OCI-LY7 (cell line): ENCODE measurements at regions not wholly inside any gene's neighbourhood (a gene's known extent, or its start where the extent isn't known, plus 50 kb on each side); places are given as distances from the start of the nearest gene placed in this dataset.

Experiments used
- BruUV-seq: library from RNA; stranded (reverse); fragments of 400-500 nt; replicated peaks from 2 replicates; lab custom pipeline; 2021; lab: Mats Ljungman, UMichigan
- CTCF ChIA-PET: fragments of 300-600 bp; sonication (Branson Sonifier 250); formaldehyde crosslinking; loops from one replicate; lab custom pipeline; 2022; ENCODE audit warnings: antibody characterized with exemption; ENCODE audit not compliant: unreplicated experiment; lab: Charles Lee
- POLR2A ChIA-PET: fragments of 300-600 bp; sonication (Branson Sonifier 250); formaldehyde crosslinking; loops from one replicate; lab custom pipeline; 2022; ENCODE audit warnings: antibody characterized with exemption; lab: Charles Lee
- DNase-seq: peaks from one replicate; pipeline ENCODE4 v3.0.0-alpha.2; 2015; ENCODE audit warnings: low spot score
- H2AFZ ChIP-seq: fragments of 200-600 bp; sonication (generic), shearing (Covaris generic); 2 replicates; pipeline ENCODE4 v1.6.1; 2014; ENCODE audit warnings: mild to moderate bottlenecking, antibody characterized with exemption, low read length, moderate library complexity
- H3K27ac ChIP-seq: fragments of 200-600 bp; sonication (generic); 2 replicates; pipeline ENCODE4 v1.5.1; 2014; ENCODE audit warnings: mixed run types, low read depth, mild to moderate bottlenecking, moderate library complexity, low read length, inconsistent platforms; ENCODE audit not compliant: poor library complexity, severe bottlenecking
- H3K36me3 ChIP-seq: fragments of 200-600 bp; sonication (generic); 2 replicates; pipeline ENCODE4 v1.6.1; 2014; ENCODE audit warnings: mild to moderate bottlenecking, antibody characterized with exemption, low read length, moderate library complexity, mixed read lengths; ENCODE audit not compliant: insufficient read depth
- H3K4me1 ChIP-seq: fragments of 200-600 bp; sonication (generic); 2 replicates; pipeline ENCODE4 v1.5.1; 2014; ENCODE audit warnings: mild to moderate bottlenecking, low read length; ENCODE audit not compliant: insufficient read depth, poor library complexity, severe bottlenecking
- H3K4me2 ChIP-seq: fragments of 200-600 bp; sonication (generic); 2 replicates; pipeline ENCODE4 v1.6.1; 2014; ENCODE audit warnings: mild to moderate bottlenecking, low read length
- H3K4me3 ChIP-seq: fragments of 200-600 bp; sonication (generic); 2 replicates; pipeline ENCODE4 v1.5.1; 2014; ENCODE audit warnings: mild to moderate bottlenecking, low read depth, low read length; ENCODE audit not compliant: poor library complexity, severe bottlenecking
- H3K79me2 ChIP-seq: fragments of 200-600 bp; sonication (generic); 2 replicates; pipeline ENCODE4 v1.6.1; 2016; ENCODE audit warnings: low read depth, mild to moderate bottlenecking, low read length, moderate library complexity, mixed read lengths; ENCODE audit not compliant: insufficient read depth
- H3K9me2 ChIP-seq: fragments of 200-600 bp; sonication (generic); 2 replicates; pipeline ENCODE4 v1.6.1; 2016; ENCODE audit warnings: mild to moderate bottlenecking, low read length, mixed read lengths; ENCODE audit not compliant: insufficient read depth
- H3K9me3 ChIP-seq: fragments of 200-600 bp; sonication (generic); 2 replicates; pipeline ENCODE4 v1.6.1; 2014; ENCODE audit warnings: mild to moderate bottlenecking, mixed run types, low read length, mixed read lengths
- H4K20me1 ChIP-seq: fragments of 200-600 bp; sonication (generic); 2 replicates; pipeline ENCODE4 v1.6.1; 2014; ENCODE audit warnings: mild to moderate bottlenecking, antibody characterized with exemption, low read length, moderate library complexity, mixed read lengths; ENCODE audit not compliant: insufficient read depth
- CTCF ChIP-seq: fragments of 200-600 bp; sonication (generic); conservative IDR thresholded peaks from 2 replicates; pipeline ENCODE4 v1.5.1; 2014; ENCODE audit warnings: mild to moderate bottlenecking, antibody characterized with exemption, low read length, moderate library complexity, mixed read lengths
- EZH2phosphoT487 ChIP-seq: fragments of 200-600 bp; sonication (generic); IDR thresholded peaks from 2 replicates; pipeline ENCODE4 v1.6.1; 2018; ENCODE audit warnings: low read depth, borderline replicate concordance, mild to moderate bottlenecking, mixed run types, antibody characterized with exemption, low read length, moderate library complexity, mixed read lengths
- intact Hi-C: fragments of 100-400 bp; cut with micrococcal nuclease; formaldehyde crosslinking; loops from one replicate; pipeline ENCODE4 v1.10.0; 2022; ENCODE audit not compliant: unreplicated experiment

- Histone ChIP-seq H3K27ac (no peak overlapping the region), H3K4me3 (no peak overlapping the region), H3K79me2 (no peaks in the 10 kb centered on the region), H3K36me3 (no peaks in the 10 kb centered on the region), H3K4me1 (no peaks in the 10 kb centered on the region), H3K9me3 (no peaks in the 10 kb centered on the region), H4K20me1 (0 out of 2 replicates have a peak, but pooled peaks cover 3% of the 10 kb centered on the region), H3K4me2 (no peak overlapping the region), H2AFZ (no peak overlapping the region), H3K9me2 (no peaks in the 10 kb centered on the region)
- BruUV-seq, result no TSS peak
- POLR2A ChIA-PET, result no interaction called here
- DNase-seq, result no peak
- TF ChIP-seq CTCF (no peak), EZH2phosphoT487 (no peak)
- intact Hi-C loops, result no loop called here
- CTCF ChIA-PET, result no interaction called here
These were observed 177.6 kb upstream of the HMCN1 start for GRCh38 chr1:185556561-185556960.

- ChIA-PET POLR2A (interaction anchor here (1.5 kb wide), 1 partner anchor 16 kb away, joined by 6 read pairs; no protein-coding TSS in a partner anchor), CTCF (no interaction called here)
- no peaks in the 10 kb centered on the region for H3K36me3 ChIP-seq
- 0 out of 2 replicates have a peak, but pooled peaks cover 3% of the 10 kb centered on the region for H4K20me1 ChIP-seq
- no peak overlapping the region for H3K4me3 ChIP-seq
- no peak for TF ChIP-seq EZH2phosphoT487
- TF ChIP-seq CTCF, result no peak
- H3K4me2 ChIP-seq, result no peak overlapping the region
- no TSS peak for BruUV-seq
- H2AFZ ChIP-seq, result no peak overlapping the region
- no peaks in the 10 kb centered on the region for H3K4me1 ChIP-seq
- no peaks in the 10 kb centered on the region for H3K79me2 ChIP-seq
- no peak overlapping the region for H3K27ac ChIP-seq
- intact Hi-C loops, result no loop called here
- no peak for DNase-seq
- H3K9me3 ChIP-seq, result no peaks in the 10 kb centered on the region
- H3K9me2 ChIP-seq, result no peaks in the 10 kb centered on the region
These were observed 178.4 kb upstream of the HMCN1 start for GRCh38 chr1:185555743-185556142.

GRCh38 chr1:185551008-185551407 is 183.2 kb upstream of the HMCN1 start:
- H3K9me2 ChIP-seq, result no peaks in the 10 kb centered on the region
- no TSS peak for BruUV-seq

More at GRCh38 chr1:185551008-185551407, 183.2 kb upstream of the HMCN1 start:
- intact Hi-C loops, result no loop called here
- H3K27ac ChIP-seq, result no peak overlapping the region
- no peaks in the 10 kb centered on the region for H3K4me1 ChIP-seq
- CTCF ChIA-PET, result no interaction called here
- 0 out of 2 replicates have a peak, but pooled peaks cover 3% of the 10 kb centered on the region for H4K20me1 ChIP-seq
- no peak overlapping the region for H3K4me2 ChIP-seq
- no peaks in the 10 kb centered on the region for H3K36me3 ChIP-seq
- DNase-seq, result no peak
- POLR2A ChIA-PET, result no interaction called here
- no peak overlapping the region for H3K4me3 ChIP-seq
- H2AFZ ChIP-seq, result no peak overlapping the region
- no peaks in the 10 kb centered on the region for H3K9me3 ChIP-seq
- TF ChIP-seq EZH2phosphoT487, result no peak
- no peaks in the 10 kb centered on the region for H3K79me2 ChIP-seq
